Upper lobe of right lung (tissue), 1 donor: ENCODE measurements at regions not wholly inside any gene's neighbourhood (a gene's known extent, or its start where the extent isn't known, plus 50 kb on each side); places are given as distances from the start of the nearest gene placed in this dataset.
A peak's percentile ranks its signal among the peaks of the same experiment; 100 is the strongest.
"Not testable (repeated sequence)": the region's sequence is repeated elsewhere in the genome, so short reads cannot be mapped to it uniquely, and the experiment has no call there.

Experiments
- ATAC-seq: fragments of 200-7000 bp; cut with Tn5 transposase; one replicate; pipeline ENCODE4 v1.9.1; 2020; ENCODE audit warnings: mild to moderate bottlenecking, moderate library complexity
- DNase-seq: peaks from one replicate; pipeline ENCODE4 v3.0.0-alpha.2; 2020
- H3K27ac ChIP-seq: fragments of 200-600 bp; one replicate; pipeline ENCODE4 v1.8.0; 2022
- H3K27me3 ChIP-seq: fragments of 200-600 bp; one replicate; pipeline ENCODE4 v1.8.0; 2022; ENCODE audit warnings: mild to moderate bottlenecking
- H3K36me3 ChIP-seq: fragments of 200-600 bp; one replicate; pipeline ENCODE4 v1.8.0; 2022
- H3K4me1 ChIP-seq: fragments of 200-600 bp; one replicate; pipeline ENCODE4 v1.8.0; 2022
- H3K4me3 ChIP-seq: fragments of 200-600 bp; one replicate; pipeline ENCODE4 v1.8.0; 2022; ENCODE audit warnings: mild to moderate bottlenecking
- H3K9me3 ChIP-seq: fragments of 200-600 bp; one replicate; pipeline ENCODE4 v1.8.0; 2022
- CTCF ChIP-seq: fragments of 200-600 bp; IDR thresholded peaks from one replicate; pipeline ENCODE4 v1.8.0; 2022; ENCODE audit warnings: antibody characterized with exemption
- intact Hi-C: fragments of 100-400 bp; cut with DNase I; formaldehyde crosslinking; loops from one replicate; pipeline ENCODE4 v1.11.0; 2022
- donor health status: DM: no; HTN: yes; CAD: no; lungs with severe emphysema.

- Histone ChIP-seq H3K4me3 (peak overlapping the region; percentile 83), H3K27ac (peak overlapping the region; percentile 94), H3K9me3 (no peaks in the 10 kb centered on the region), H3K36me3 (no peaks in the 10 kb centered on the region), H3K4me1 (no peaks in the 10 kb centered on the region), H3K27me3 (no peaks in the 10 kb centered on the region)
- TF ChIP-seq CTCF = peak; percentile 16
- ATAC-seq = peak; percentile 96
- intact Hi-C loops = no loop called here
- peak; percentile 93 for DNase-seq
Observed at GRCh38 chr7:29684787-29685650, 121.3 kb upstream of the WIPF3 start.

- H3K27ac ChIP-seq = peak overlapping the region; percentile 94
- H3K4me3 ChIP-seq = peak overlapping the region; percentile 83
- H3K4me1 ChIP-seq, H3K36me3 ChIP-seq, DNase-seq, ATAC-seq, H3K9me3 ChIP-seq, H3K27me3 ChIP-seq, intact Hi-C loops: not testable (repeated sequence)
Observed at GRCh38 chr7:29685651-29686271, 120.5 kb upstream of the WIPF3 start.

GRCh38 chr7:29690510-29690909, 115.8 kb upstream of the WIPF3 start:
- H3K4me1 ChIP-seq, H3K9me3 ChIP-seq, H3K4me3 ChIP-seq, H3K27ac ChIP-seq, intact Hi-C loops, DNase-seq, H3K27me3 ChIP-seq, H3K36me3 ChIP-seq, ATAC-seq: not testable (repeated sequence)

- not testable (repeated sequence) for H3K4me1 ChIP-seq, DNase-seq, ATAC-seq
Observed at GRCh38 chr7:29696402-29696801, 109.9 kb upstream of the WIPF3 start.

GRCh38 chr7:29699723-29700122, 106.6 kb upstream of the WIPF3 start:
- intact Hi-C loops, ATAC-seq, H3K4me1 ChIP-seq, H3K36me3 ChIP-seq, H3K4me3 ChIP-seq, DNase-seq, H3K27me3 ChIP-seq, H3K27ac ChIP-seq, H3K9me3 ChIP-seq: not testable (repeated sequence)

More at GRCh38 chr7:29696402-29696801, 109.9 kb upstream of the WIPF3 start:
- intact Hi-C loops, H3K27ac ChIP-seq, H3K36me3 ChIP-seq, H3K27me3 ChIP-seq, H3K4me3 ChIP-seq, H3K9me3 ChIP-seq: not testable (repeated sequence)

- H3K4me1 ChIP-seq, H3K27me3 ChIP-seq, H3K9me3 ChIP-seq, intact Hi-C loops, H3K27ac ChIP-seq, H3K4me3 ChIP-seq, ATAC-seq, DNase-seq, H3K36me3 ChIP-seq: not testable (repeated sequence)
Observed at GRCh38 chr7:29701540-29701939, 104.8 kb upstream of the WIPF3 start.

GRCh38 chr7:29703830-29704229, 102.5 kb upstream of the WIPF3 start:
- H3K36me3 ChIP-seq, H3K27ac ChIP-seq, intact Hi-C loops, H3K27me3 ChIP-seq, H3K4me1 ChIP-seq, ATAC-seq, DNase-seq, H3K4me3 ChIP-seq, H3K9me3 ChIP-seq: not testable (repeated sequence)

- H3K36me3 ChIP-seq, DNase-seq, intact Hi-C loops, H3K9me3 ChIP-seq, H3K27me3 ChIP-seq, H3K27ac ChIP-seq, ATAC-seq, H3K4me1 ChIP-seq, H3K4me3 ChIP-seq: not testable (repeated sequence)
Observed at GRCh38 chr7:29709002-29709401, 97.3 kb upstream of the WIPF3 start.

GRCh38 chr7:29723127-29723526, 83.2 kb upstream of the WIPF3 start:
- H3K4me3 ChIP-seq, H3K4me1 ChIP-seq, DNase-seq, H3K27ac ChIP-seq, H3K27me3 ChIP-seq, H3K9me3 ChIP-seq, H3K36me3 ChIP-seq, intact Hi-C loops: not testable (repeated sequence)
- ATAC-seq = peak; percentile 46
